Heart left ventricle (tissue), 13 donors: ENCODE measurements at regions not wholly inside any gene's neighbourhood (a gene's known extent, or its start where the extent isn't known, plus 50 kb on each side); places are given as distances from the start of the nearest gene placed in this dataset.

ENCODE experiments used
- POLR2A ChIP-seq, 2 donors: fragments of 450-650 bp; IDR thresholded peaks; one replicate each; pipeline ENCODE4 v1.6.1; 2017; ENCODE audit warnings: antibody characterized with exemption in 2 of 2, mild to moderate bottlenecking in 2 of 2, moderate library complexity in 2 of 2
- TF ChIP-seq, protein P1 (sequence below), 12 donors: fragments of 200-600 bp; sonication (generic) in 4 of 12; IDR thresholded peaks; one replicate each; pipeline versions ENCODE4 v1.5.0 to v1.8.0; 2018 to 2022; ENCODE audit warnings: antibody characterized with exemption in 12 of 12, mild to moderate bottlenecking in 5 of 12
- donor health status: ischemic (EF 13 %, LVEDD 7.1; RV severe dilation, severe dysfunction).
- donor health status: DM: no; HTN: yes; CAD: no.
- donor health status: DM: no; HTN: no; CAD: no.
- donor health status: ischemic (EF 25% LVEDD 6.9; RV normal size, moderate dysfunction).
- donor health status: ischemic (EF 25% LVEDD 5.7; RV mildly dilated, moderate dysfunction).
- donor health status: ischemic (EF 35%, LVEDD 5.7; RV mildly dilated, moderate dysfunction).
- donor health status: nonischemic (EF 11% LVEDD 7.7; RV severe dilation, severe dysfunction).
- donor health status: DM: yes; HTN: yes; CAD: no.
- donor health status: PGD.
- donor health status: ischemic (EF 29% LVEDD 5.4; RV normal size, mild dysfunction).
- donor health status: nonischemic (EF 23%, LVEDD 6.1; RV moderate dilation, normal function).

DNA sequence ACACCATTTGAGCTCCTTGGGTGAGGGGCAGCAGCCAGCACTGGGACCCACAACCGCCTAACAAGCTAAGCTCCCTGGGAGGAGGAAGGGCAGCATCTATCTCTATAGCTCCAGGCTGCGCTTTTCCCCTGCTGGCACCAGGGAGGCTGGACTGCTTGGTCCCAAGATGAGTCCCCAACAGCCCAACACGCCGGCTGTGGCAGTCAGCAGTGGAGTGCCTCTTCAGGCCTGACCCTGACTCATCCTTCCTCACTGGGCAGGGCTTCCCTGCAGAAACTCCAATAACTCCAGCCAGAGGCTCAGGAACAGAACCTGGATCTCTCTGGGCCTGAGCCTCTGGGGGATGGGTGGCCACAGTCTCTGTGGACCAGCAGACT lies 113.7 kb upstream of the ADAMTS16 start:
- no peak for TF ChIP-seq POLR2A (IDR thresholded peaks at IDR 0.05)
- TF ChIP-seq, protein P1, sequence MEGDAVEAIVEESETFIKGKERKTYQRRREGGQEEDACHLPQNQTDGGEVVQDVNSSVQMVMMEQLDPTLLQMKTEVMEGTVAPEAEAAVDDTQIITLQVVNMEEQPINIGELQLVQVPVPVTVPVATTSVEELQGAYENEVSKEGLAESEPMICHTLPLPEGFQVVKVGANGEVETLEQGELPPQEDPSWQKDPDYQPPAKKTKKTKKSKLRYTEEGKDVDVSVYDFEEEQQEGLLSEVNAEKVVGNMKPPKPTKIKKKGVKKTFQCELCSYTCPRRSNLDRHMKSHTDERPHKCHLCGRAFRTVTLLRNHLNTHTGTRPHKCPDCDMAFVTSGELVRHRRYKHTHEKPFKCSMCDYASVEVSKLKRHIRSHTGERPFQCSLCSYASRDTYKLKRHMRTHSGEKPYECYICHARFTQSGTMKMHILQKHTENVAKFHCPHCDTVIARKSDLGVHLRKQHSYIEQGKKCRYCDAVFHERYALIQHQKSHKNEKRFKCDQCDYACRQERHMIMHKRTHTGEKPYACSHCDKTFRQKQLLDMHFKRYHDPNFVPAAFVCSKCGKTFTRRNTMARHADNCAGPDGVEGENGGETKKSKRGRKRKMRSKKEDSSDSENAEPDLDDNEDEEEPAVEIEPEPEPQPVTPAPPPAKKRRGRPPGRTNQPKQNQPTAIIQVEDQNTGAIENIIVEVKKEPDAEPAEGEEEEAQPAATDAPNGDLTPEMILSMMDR (IDR thresholded peaks at IDR 0.05), result no peak
